OCI-LY1 (cell line): ENCODE measurements at regions not wholly inside any gene's neighbourhood (a gene's known extent, or its start where the extent isn't known, plus 50 kb on each side); places are given as distances from the start of the nearest gene placed in this dataset.

Experiments
- H2AFZ ChIP-seq: fragments of 200-600 bp; sonication (generic), shearing (Covaris generic); 2 replicates; pipeline ENCODE4 v1.6.0; 2014; ENCODE audit warnings: antibody characterized with exemption, mild to moderate bottlenecking, low read length
- H3F3A ChIP-seq: fragments of 200-600 bp; sonication (generic), shearing (Covaris generic); 2 replicates; pipeline ENCODE4 v1.6.0; 2014; ENCODE audit warnings: mild to moderate bottlenecking, antibody characterized with exemption, low read length, moderate library complexity; ENCODE audit not compliant: insufficient read depth
- H3K27ac ChIP-seq: fragments of 200-600 bp; sonication (generic); 2 replicates; pipeline ENCODE4 v1.5.1; 2014; ENCODE audit warnings: low read length, mixed run types, mild to moderate bottlenecking, low read depth; ENCODE audit not compliant: poor library complexity, severe bottlenecking
- H3K27me3 ChIP-seq: fragments of 200-600 bp; sonication (generic); 2 replicates; pipeline ENCODE4 v1.6.0; 2014; ENCODE audit warnings: antibody characterized with exemption, mild to moderate bottlenecking, low read length, moderate library complexity; ENCODE audit not compliant: insufficient read depth
- H3K36me3 ChIP-seq: fragments of 200-600 bp; sonication (generic); 2 replicates; pipeline ENCODE4 v1.6.1; 2014; ENCODE audit warnings: mild to moderate bottlenecking, antibody characterized with exemption, low read length, moderate library complexity, mixed read lengths; ENCODE audit not compliant: insufficient read depth
- H3K4me1 ChIP-seq: fragments of 200-600 bp; sonication (generic); 2 replicates; pipeline ENCODE4 v1.5.1; 2014; ENCODE audit warnings: mild to moderate bottlenecking, low read length, moderate library complexity; ENCODE audit not compliant: insufficient read depth, severe bottlenecking
- H3K4me2 ChIP-seq: fragments of 200-600 bp; sonication (generic), shearing (Covaris generic); 2 replicates; pipeline ENCODE4 v1.6.1; 2014; ENCODE audit warnings: low read length
- H3K4me3 ChIP-seq: fragments of 200-600 bp; sonication (generic); 2 replicates; pipeline ENCODE4 v1.5.1; 2014; ENCODE audit warnings: low read length, low read depth, mild to moderate bottlenecking, mixed read lengths; ENCODE audit not compliant: poor library complexity, severe bottlenecking
- H3K79me2 ChIP-seq: fragments of 200-600 bp; shearing (Covaris generic); 2 replicates; pipeline ENCODE4 v1.6.1; 2016; ENCODE audit warnings: mixed run types, low read length, mixed read lengths; ENCODE audit not compliant: insufficient read depth
- H3K9ac ChIP-seq: fragments of 200-600 bp; sonication (generic), shearing (Covaris generic); 2 replicates; pipeline ENCODE4 v1.6.1; 2014; ENCODE audit warnings: mild to moderate bottlenecking, low read length, mixed read lengths
- H3K9me2 ChIP-seq: fragments of 200-600 bp; sonication (generic), shearing (Covaris generic); 2 replicates; pipeline ENCODE4 v1.6.1; 2014; ENCODE audit warnings: low read depth, mild to moderate bottlenecking, low read length, mixed read lengths
- H3K9me3 ChIP-seq: fragments of 200-600 bp; shearing (Covaris generic); 2 replicates; pipeline ENCODE4 v1.6.1; 2014; ENCODE audit warnings: low read length, mixed read lengths
- H4K20me1 ChIP-seq: fragments of 200-600 bp; sonication (generic), shearing (Covaris generic); 2 replicates; pipeline ENCODE4 v1.6.0; 2016; ENCODE audit warnings: mild to moderate bottlenecking, low read length; ENCODE audit not compliant: insufficient read depth
- EZH2 ChIP-seq: fragments of 200-600 bp; sonication (generic), shearing (Covaris generic); IDR thresholded peaks from 2 replicates; pipeline ENCODE4 v1.8.0; 2017; ENCODE audit warnings: borderline replicate concordance, mixed run types, mild to moderate bottlenecking, antibody characterized with exemption, low read length, moderate library complexity, mixed read lengths
- TF ChIP-seq, protein P1 (sequence below): fragments of 200-600 bp; sonication (generic), shearing (Covaris generic); IDR thresholded peaks from 2 replicates; pipeline ENCODE4 v1.5.1; 2017; ENCODE audit warnings: mild to moderate bottlenecking, antibody characterized with exemption, low read length, moderate library complexity, mixed read lengths

- H3K27me3 ChIP-seq: no peaks in the 10 kb centered on the region
- H3K27ac ChIP-seq: no peak overlapping the region
- H3F3A ChIP-seq: no peaks in the 10 kb centered on the region
- no peaks in the 10 kb centered on the region for H3K9me2 ChIP-seq
- H3K36me3 ChIP-seq: no peaks in the 10 kb centered on the region
- no peaks in the 10 kb centered on the region for H3K9me3 ChIP-seq
- no peak overlapping the region for H3K4me2 ChIP-seq
- H3K4me1 ChIP-seq: no peaks in the 10 kb centered on the region
- no peak overlapping the region for H3K4me3 ChIP-seq
- H3K9ac ChIP-seq: no peak overlapping the region
- no peaks in the 10 kb centered on the region for H4K20me1 ChIP-seq
- H2AFZ ChIP-seq: no peak overlapping the region
- no peak for TF ChIP-seq EZH2
- TF ChIP-seq, protein P1, sequence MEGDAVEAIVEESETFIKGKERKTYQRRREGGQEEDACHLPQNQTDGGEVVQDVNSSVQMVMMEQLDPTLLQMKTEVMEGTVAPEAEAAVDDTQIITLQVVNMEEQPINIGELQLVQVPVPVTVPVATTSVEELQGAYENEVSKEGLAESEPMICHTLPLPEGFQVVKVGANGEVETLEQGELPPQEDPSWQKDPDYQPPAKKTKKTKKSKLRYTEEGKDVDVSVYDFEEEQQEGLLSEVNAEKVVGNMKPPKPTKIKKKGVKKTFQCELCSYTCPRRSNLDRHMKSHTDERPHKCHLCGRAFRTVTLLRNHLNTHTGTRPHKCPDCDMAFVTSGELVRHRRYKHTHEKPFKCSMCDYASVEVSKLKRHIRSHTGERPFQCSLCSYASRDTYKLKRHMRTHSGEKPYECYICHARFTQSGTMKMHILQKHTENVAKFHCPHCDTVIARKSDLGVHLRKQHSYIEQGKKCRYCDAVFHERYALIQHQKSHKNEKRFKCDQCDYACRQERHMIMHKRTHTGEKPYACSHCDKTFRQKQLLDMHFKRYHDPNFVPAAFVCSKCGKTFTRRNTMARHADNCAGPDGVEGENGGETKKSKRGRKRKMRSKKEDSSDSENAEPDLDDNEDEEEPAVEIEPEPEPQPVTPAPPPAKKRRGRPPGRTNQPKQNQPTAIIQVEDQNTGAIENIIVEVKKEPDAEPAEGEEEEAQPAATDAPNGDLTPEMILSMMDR: no peak
- no peaks in the 10 kb centered on the region for H3K79me2 ChIP-seq
Observed at GRCh38 chrX:83446355-83446754, 61.7 kb upstream of the POU3F4 start.
